ENCODE measurements at regions not wholly inside any gene's neighbourhood (a gene's known extent, or its start where the extent isn't known, plus 50 kb on each side); places are given as distances from the start of the nearest gene placed in this dataset.
"Not testable (repeated sequence)": the region's sequence is repeated elsewhere in the genome, so short reads cannot be mapped to it uniquely, and the experiment has no call there.

GRCh38 chr3:48101301-48101650 is 85.1 kb upstream of the MAP4 start:
- DNase-seq (ENCODE audit: insufficient read length, low spot score); FAIRE-seq: not testable (repeated sequence)

DNA sequence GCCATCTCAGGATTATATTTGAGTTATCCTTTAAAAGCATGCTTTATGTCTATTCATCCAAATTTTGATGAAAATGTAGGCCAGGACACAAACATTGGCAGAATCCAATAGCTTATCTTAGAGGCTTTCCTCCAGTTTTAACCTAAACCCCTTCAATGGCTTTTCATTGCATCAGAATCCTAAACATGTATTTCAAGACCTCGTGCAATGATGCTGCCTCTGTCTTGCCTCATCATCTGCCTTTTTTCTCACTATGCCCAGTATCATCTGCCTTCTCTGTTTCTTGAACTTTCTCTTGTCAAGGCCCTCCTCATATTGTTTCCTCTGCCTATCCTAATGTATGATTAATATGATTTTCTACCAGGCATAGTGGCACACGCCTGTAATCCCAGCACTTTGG is 76.1 kb upstream of the MAP4 start:
- no peak for TF ChIP-seq POLR2A (IDR thresholded peaks at IDR 0.05; ENCODE audit: low read depth, low read length)
- FAIRE-seq (no peak), DNase-seq (ENCODE audit: insufficient read length, low spot score) (no peak)

- TF ChIP-seq POLR2A (IDR thresholded peaks at IDR 0.05; ENCODE audit: low read depth, low read length): no peak
- FAIRE-seq (no peak), DNase-seq (ENCODE audit: insufficient read length, low spot score) (no peak)
Observed at GRCh38 chr3:48090166-48090939, 74.1 kb upstream of the MAP4 start.

- FAIRE-seq (no peak), DNase-seq (ENCODE audit: insufficient read length, low spot score) (peak; percentile 90)
- TF ChIP-seq POLR2A (IDR thresholded peaks at IDR 0.05; ENCODE audit: low read depth, low read length): peak; percentile 77
Observed at GRCh38 chr3:48088749-48089466, 72.7 kb upstream of the MAP4 start.

DNA sequence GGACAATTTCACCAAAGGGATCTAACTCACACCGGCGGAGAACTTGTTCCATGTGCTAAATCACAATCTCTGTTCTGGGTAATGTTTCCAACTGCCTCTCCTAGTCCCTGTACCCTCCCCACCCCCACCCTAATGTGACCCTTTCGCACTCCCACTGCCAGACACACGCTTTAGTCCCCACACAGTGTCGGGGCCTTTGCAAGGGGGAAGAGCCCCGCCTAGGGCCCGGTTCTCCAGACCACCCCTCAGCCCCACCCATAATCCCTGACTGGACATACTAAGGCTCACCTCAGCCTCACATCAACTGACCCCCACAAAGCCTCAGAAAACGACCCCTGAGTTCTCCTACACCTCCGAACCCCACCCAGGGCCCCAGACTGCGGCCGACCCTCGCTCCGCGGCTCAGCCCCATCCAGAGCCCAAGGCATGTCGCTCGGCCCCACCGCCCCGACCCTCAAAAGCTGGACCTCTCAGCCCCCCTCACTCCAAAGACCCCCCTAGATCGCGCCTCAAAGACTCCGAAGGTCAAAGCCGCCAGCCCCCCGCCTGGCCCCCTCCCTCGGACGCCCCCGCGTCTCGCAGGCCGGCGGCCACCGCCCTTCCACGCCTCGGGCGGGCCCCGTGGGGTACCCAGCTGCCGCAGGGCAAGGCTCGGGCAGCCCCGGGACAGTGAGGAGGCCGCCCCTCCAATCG is 72.0 kb upstream of the MAP4 start:
- DNase-seq (ENCODE audit: insufficient read length, low spot score): no peak
- no peak for TF ChIP-seq POLR2A (IDR thresholded peaks at IDR 0.05; ENCODE audit: low read depth, low read length)
- FAIRE-seq: no peak

GRCh38 chr3:48086705-48087104 is 70.5 kb upstream of the MAP4 start:
- DNase-seq (ENCODE audit: insufficient read length, low spot score) (no peak), FAIRE-seq (no peak)
- TF ChIP-seq POLR2A (IDR thresholded peaks at IDR 0.05; ENCODE audit: low read depth, low read length): no peak

- DNase-seq (ENCODE audit: insufficient read length, low spot score) (no peak), FAIRE-seq (no peak)
- TF ChIP-seq POLR2A (IDR thresholded peaks at IDR 0.05; ENCODE audit: low read depth, low read length): no peak
Observed at GRCh38 chr3:48084929-48085328, 68.7 kb upstream of the MAP4 start.

- no peak for TF ChIP-seq POLR2A (IDR thresholded peaks at IDR 0.05; ENCODE audit: low read depth, low read length)
- FAIRE-seq (no peak), DNase-seq (ENCODE audit: insufficient read length, low spot score) (no peak)
Observed at GRCh38 chr3:48084170-48084569, 68.0 kb upstream of the MAP4 start.

GRCh38 chr3:48082580-48083184 is 66.5 kb upstream of the MAP4 start:
- no peak for FAIRE-seq
- DNase-seq (ENCODE audit: insufficient read length, low spot score): no peak
- TF ChIP-seq POLR2A (IDR thresholded peaks at IDR 0.05; ENCODE audit: low read depth, low read length): no peak

GRCh38 chr3:48077815-48078214 is 61.6 kb upstream of the MAP4 start:
- DNase-seq (ENCODE audit: insufficient read length, low spot score) (no peak), FAIRE-seq (peak; percentile 75)
- TF ChIP-seq POLR2A (IDR thresholded peaks at IDR 0.05; ENCODE audit: low read depth, low read length): no peak

DNA sequence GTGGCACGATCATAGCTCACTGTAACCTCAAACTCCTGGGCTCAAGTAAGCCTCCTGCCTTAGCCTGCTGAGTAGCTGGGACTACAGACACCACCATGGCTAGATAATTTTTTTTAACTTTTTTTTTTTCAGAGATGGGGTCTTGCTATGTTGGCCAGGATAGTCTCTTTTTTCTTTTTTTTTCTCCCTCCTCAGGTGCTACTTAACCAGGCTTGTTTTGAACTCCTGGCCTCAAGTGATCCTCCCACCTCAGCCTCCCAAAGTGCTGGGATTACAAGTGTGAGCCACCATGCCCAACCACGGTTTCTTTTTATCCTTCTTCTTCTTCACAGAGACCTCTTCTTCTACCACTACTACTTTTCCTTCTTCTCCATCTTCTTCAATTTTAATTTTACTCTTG is 53.8 kb upstream of the MAP4 start:
- FAIRE-seq (no peak), DNase-seq (ENCODE audit: insufficient read length, low spot score) (no peak)
- TF ChIP-seq POLR2A (IDR thresholded peaks at IDR 0.05; ENCODE audit: low read depth, low read length): no peak

GRCh38 chr3:48069339-48069738 is 53.1 kb upstream of the MAP4 start:
- FAIRE-seq: no peak
- DNase-seq (ENCODE audit: insufficient read length, low spot score): no peak
- no peak for TF ChIP-seq POLR2A (IDR thresholded peaks at IDR 0.05; ENCODE audit: low read depth, low read length)

DNA sequence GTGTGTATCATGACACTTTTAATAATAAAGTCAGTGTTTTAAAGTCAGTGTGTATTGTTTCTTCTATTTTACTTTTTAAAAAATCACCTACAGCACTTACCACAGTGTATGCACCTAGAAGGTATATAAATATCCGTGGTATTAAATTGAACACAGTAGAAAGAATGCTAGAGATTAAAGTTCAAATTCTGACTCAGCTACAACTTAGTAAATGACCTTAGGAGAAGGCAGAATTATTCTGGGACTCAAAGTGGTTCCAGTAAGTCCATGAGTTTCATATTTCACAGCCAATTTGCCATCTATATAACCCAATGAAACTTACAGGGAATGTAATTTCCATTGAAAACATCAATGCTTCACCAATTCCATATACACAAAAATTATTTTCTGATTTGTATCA is 52.7 kb upstream of the MAP4 start:
- DNase-seq (ENCODE audit: insufficient read length, low spot score): no peak
- TF ChIP-seq POLR2A (IDR thresholded peaks at IDR 0.05; ENCODE audit: low read depth, low read length): no peak
- no peak for FAIRE-seq

- not testable (repeated sequence) for DNase-seq (ENCODE audit: insufficient read length, low spot score); FAIRE-seq
Observed at GRCh38 chr3:48068320-48068719, 52.1 kb upstream of the MAP4 start.
